IMR-90 (cell line): ENCODE measurements at regions not wholly inside any gene's neighbourhood (a gene's known extent, or its start where the extent isn't known, plus 50 kb on each side); places are given as distances from the start of the nearest gene placed in this dataset.

ENCODE experiments used
- ATAC-seq: fragments of 200-7000 bp; cut with Tn5 transposase; 2 replicates; pipeline ENCODE4 v1.9.1; 2020; ENCODE audit warnings: low read depth, mild to moderate bottlenecking, moderate library complexity
- BruUV-seq: library from RNA; stranded (reverse); fragments of 400-500 nt; replicated peaks from 2 replicates; lab custom pipeline; 2021; lab: Mats Ljungman, UMichigan
- CTCF ChIA-PET: fragments of 300-600 bp; formaldehyde crosslinking; extraction: SDS; loops from one replicate; lab custom pipeline; 2021; ENCODE audit warnings: antibody characterized with exemption; lab: Yijun Ruan, JAX
- POLR2A ChIA-PET: fragments of 300-600 bp; sonication (Branson Sonifier 250); formaldehyde crosslinking; loops from one replicate; lab custom pipeline; 2022; ENCODE audit warnings: antibody characterized with exemption; ENCODE audit not compliant: unreplicated experiment; lab: Charles Lee
- DNase-seq: peaks from one replicate; pipeline ENCODE4 v3.0.0; 2013
- H2AFZ ChIP-seq: replicated peaks from 2 replicates; pipeline ENCODE3; 2013; ENCODE audit warnings: low read length, mild to moderate bottlenecking; ENCODE audit not compliant: poor library complexity
- H2AK5ac ChIP-seq: 2 replicates; pipeline ENCODE4 v1.6.1; 2013; ENCODE audit warnings: low read depth, low read length, inconsistent platforms
- H2AK9ac ChIP-seq: replicated peaks from 2 replicates; pipeline ENCODE3; 2013; ENCODE audit warnings: mild to moderate bottlenecking, low read depth, low read length, moderate library complexity; ENCODE audit not compliant: poor library complexity
- H2BK120ac ChIP-seq: 2 replicates; pipeline ENCODE4 v1.6.1; 2013; ENCODE audit warnings: low read depth, low read length, inconsistent platforms
- H2BK15ac ChIP-seq: 3 replicates; pipeline ENCODE4 v1.6.1; 2013; ENCODE audit warnings: low read depth, low read length, inconsistent platforms
- H2BK20ac ChIP-seq: 2 replicates; pipeline ENCODE4 v1.6.1; 2013; ENCODE audit warnings: low read depth, mild to moderate bottlenecking, inconsistent platforms, low read length, moderate library complexity
- H2BK5ac ChIP-seq: 2 replicates; pipeline ENCODE4 v1.6.1; 2013; ENCODE audit warnings: mild to moderate bottlenecking, low read depth, low read length, inconsistent platforms; ENCODE audit not compliant: poor library complexity, severe bottlenecking
- H3K14ac ChIP-seq: replicated peaks from 2 replicates; pipeline ENCODE4 v1.6.1; 2013; ENCODE audit warnings: low read depth, low read length, inconsistent platforms
- H3K18ac ChIP-seq: 2 replicates; pipeline ENCODE4 v1.6.1; 2013; ENCODE audit warnings: low read depth, low read length, control low read depth
- H3K23ac ChIP-seq: 2 replicates; pipeline ENCODE4 v1.6.1; 2013; ENCODE audit warnings: low read depth, low read length, inconsistent platforms
- H3K27ac ChIP-seq: 2 replicates; pipeline ENCODE4 v1.5.1; 2013; ENCODE audit warnings: mild to moderate bottlenecking, control low read depth, low read length; ENCODE audit not compliant: insufficient read depth
- H3K27me3 ChIP-seq: 2 replicates; pipeline ENCODE4 v1.6.1; 2013; ENCODE audit warnings: low read length; ENCODE audit not compliant: control insufficient read depth, insufficient read depth
- H3K36me3 ChIP-seq: 2 replicates; pipeline ENCODE4 v1.6.1; 2013; ENCODE audit warnings: low read length, mixed read lengths; ENCODE audit not compliant: control insufficient read depth, insufficient read depth
- H3K4ac ChIP-seq: 2 replicates; pipeline ENCODE4 v1.6.1; 2013; ENCODE audit warnings: low read depth, low read length, inconsistent platforms
- H3K4me1 ChIP-seq: 2 replicates; pipeline ENCODE4 v1.6.1; 2013; ENCODE audit warnings: low read length, mixed read lengths; ENCODE audit not compliant: control insufficient read depth, insufficient read depth
- H3K4me2 ChIP-seq: 2 replicates; pipeline ENCODE4 v1.6.1; 2013; ENCODE audit warnings: low read depth, mild to moderate bottlenecking, control low read depth, low read length, moderate library complexity
- H3K4me3 ChIP-seq: 2 replicates; pipeline ENCODE4 v1.5.1; 2013; ENCODE audit warnings: low read depth, mild to moderate bottlenecking, control low read depth, low read length, moderate library complexity; ENCODE audit not compliant: insufficient read depth
- H3K56ac ChIP-seq: 2 replicates; pipeline ENCODE4 v1.6.1; 2013; ENCODE audit warnings: low read length, inconsistent platforms; ENCODE audit not compliant: insufficient read depth; ENCODE audit errors: extremely low read depth
- H3K79me1 ChIP-seq, 2 experiments: 2 replicates each; pipeline ENCODE4 v1.6.1; 2013; ENCODE audit warnings: low read length in 2 of 2, inconsistent platforms in 1 of 2, low read depth in 1 of 2
- H3K9ac ChIP-seq: 2 replicates; pipeline ENCODE4 v1.6.1; 2013; ENCODE audit warnings: low read depth, low read length, control low read depth
- H3K9me1 ChIP-seq: 2 replicates; pipeline ENCODE4 v1.6.1; 2013; ENCODE audit warnings: low read length, inconsistent platforms; ENCODE audit not compliant: insufficient read depth
- H3K9me3 ChIP-seq: 2 replicates; pipeline ENCODE4 v1.6.1; 2013; ENCODE audit warnings: low read length; ENCODE audit not compliant: control insufficient read depth, insufficient read depth
- H4K20me1 ChIP-seq: 2 replicates; pipeline ENCODE4 v1.6.1; 2013; ENCODE audit warnings: low read length, inconsistent platforms; ENCODE audit not compliant: insufficient read depth
- H4K5ac ChIP-seq: 2 replicates; pipeline ENCODE4 v1.6.1; 2013; ENCODE audit warnings: mild to moderate bottlenecking, low read depth, low read length, control low read depth
- H4K8ac ChIP-seq, 2 experiments: 2 replicates each; pipeline ENCODE4 v1.6.1; 2013; ENCODE audit warnings: low read depth in 2 of 2, low read length in 2 of 2, control low read depth in 1 of 2, inconsistent platforms in 1 of 2
- H4K91ac ChIP-seq: 2 replicates; pipeline ENCODE4 v1.6.1; 2013; ENCODE audit warnings: low read depth, low read length, inconsistent platforms; ENCODE audit not compliant: insufficient read depth
- NFE2L2 ChIP-seq: fragments of 150-350 bp; IDR thresholded peaks from 2 replicates; pipeline ENCODE4 v1.6.1; 2016; ENCODE audit warnings: low read depth, mild to moderate bottlenecking, low read length
- RAD21 ChIP-seq: IDR thresholded peaks from 2 replicates; pipeline ENCODE4 v1.6.1; 2012; ENCODE audit warnings: low read length, improper control_type of control experiment
- RCOR1 ChIP-seq: IDR thresholded peaks from 2 replicates; pipeline ENCODE4 v1.6.1; 2012; ENCODE audit warnings: mild to moderate bottlenecking, low read length, improper control_type of control experiment; ENCODE audit not compliant: insufficient replicate concordance
- RFX5 ChIP-seq: IDR thresholded peaks from 2 replicates; pipeline ENCODE4 v1.8.0; 2012; ENCODE audit warnings: low read depth, mild to moderate bottlenecking, low read length, moderate library complexity
- SMC3 ChIP-seq: fragments of 150-350 bp; IDR thresholded peaks from 2 replicates; pipeline ENCODE4 v1.6.1; 2016; ENCODE audit warnings: low read depth, mild to moderate bottlenecking, antibody characterized with exemption, low read length, moderate library complexity
- WGBS, 2 experiments: methylation state at CpG; one replicate each; pipeline versions ENCODE4 v1.1.5 to v1.1.7; 2013; ENCODE audit warnings: missing lambda C conversion rate in 2 of 2; ENCODE audit not compliant: insufficient read length in 1 of 2; ENCODE audit errors: extremely low coverage in 2 of 2; 5-methylcytosine and 5-hydroxymethylcytosine counted together
- dilution Hi-C: fragments of 300-500 bp; cut with HindIII; formaldehyde crosslinking; loops from one replicate; pipeline ENCODE4 v1.14.3; 2018; ENCODE audit warnings: low sequenced_read_pairs; ENCODE audit not compliant: unreplicated experiment
- in situ Hi-C: fragments of 300-500 bp; cut with MboI; formaldehyde crosslinking; loops from 3 replicates; pipeline ENCODE4 v1.14.3; 2019; ENCODE audit warnings: low sequenced_read_pairs, inconsistent platforms, mixed read lengths
- intact Hi-C: fragments of 100-400 bp; cut with micrococcal nuclease; formaldehyde crosslinking; loops from 2 replicates; pipeline ENCODE4 v1.10.0; 2022
- TF ChIP-seq, protein P1 (sequence below): fragments of 150-350 bp; IDR thresholded peaks from 2 replicates; pipeline ENCODE4 v1.6.1; 2017; ENCODE audit warnings: mild to moderate bottlenecking, antibody characterized with exemption, low read length, low read depth

- no peaks in the 10 kb centered on the region for H4K20me1 ChIP-seq
- H3K18ac ChIP-seq: no peak overlapping the region; the same call in 1 of the 2 replicates
- H3K27me3 ChIP-seq: no peaks in the 10 kb centered on the region
- H4K91ac ChIP-seq: no peak overlapping the region
- no peak overlapping the region for H2BK20ac ChIP-seq
- H2AK9ac ChIP-seq: no peak overlapping the region
- ChIA-PET POLR2A (no interaction called here), CTCF (no interaction called here)
- no peak overlapping the region for H4K5ac ChIP-seq
- no peaks in the 10 kb centered on the region for H3K36me3 ChIP-seq
- dilution Hi-C loops: no loop called here
- no peak overlapping the region for H3K4me3 ChIP-seq
- TF ChIP-seq RCOR1 (no peak), SMC3 (no peak), RAD21 (no peak), NFE2L2 (no peak), RFX5 (no peak)
- TF ChIP-seq, protein P1, sequence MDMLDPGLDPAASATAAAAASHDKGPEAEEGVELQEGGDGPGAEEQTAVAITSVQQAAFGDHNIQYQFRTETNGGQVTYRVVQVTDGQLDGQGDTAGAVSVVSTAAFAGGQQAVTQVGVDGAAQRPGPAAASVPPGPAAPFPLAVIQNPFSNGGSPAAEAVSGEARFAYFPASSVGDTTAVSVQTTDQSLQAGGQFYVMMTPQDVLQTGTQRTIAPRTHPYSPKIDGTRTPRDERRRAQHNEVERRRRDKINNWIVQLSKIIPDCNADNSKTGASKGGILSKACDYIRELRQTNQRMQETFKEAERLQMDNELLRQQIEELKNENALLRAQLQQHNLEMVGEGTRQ: no peak
- H2AFZ ChIP-seq: no peak overlapping the region
- H3K9me1 ChIP-seq: no peaks in the 10 kb centered on the region
- DNase-seq (no peak), ATAC-seq (no peak)
- H3K9me3 ChIP-seq: no peaks in the 10 kb centered on the region
- H4K8ac ChIP-seq: no peak overlapping the region
- H3K79me1 ChIP-seq: no peaks in the 10 kb centered on the region
- in situ Hi-C loops: no loop called here
- no CpG with 5 or more reads among the region's 1 CpG for WGBS, 2 experiments
- no peak overlapping the region for H2BK15ac ChIP-seq
- intact Hi-C loops: no loop called here
- no peak overlapping the region for H2AK5ac ChIP-seq
- no peak overlapping the region for H3K27ac ChIP-seq
- H3K4me2 ChIP-seq: no peak overlapping the region
- no peak overlapping the region for H3K9ac ChIP-seq
- BruUV-seq: no TSS peak
- H3K4me1 ChIP-seq: no peaks in the 10 kb centered on the region
- H3K4ac ChIP-seq: no peak overlapping the region
- no peak overlapping the region for H2BK5ac ChIP-seq
- H3K14ac ChIP-seq: no peak overlapping the region
- no peak overlapping the region for H3K23ac ChIP-seq
- H2BK120ac ChIP-seq: no peak overlapping the region
- no peak overlapping the region for H3K56ac ChIP-seq
Measured at GRCh38 chr1:55768327-55768952, 553.3 kb upstream of the USP24 start.
